Endothelial cell of umbilical vein (primary cell): ENCODE measurements at regions not wholly inside any gene's neighbourhood (a gene's known extent, or its start where the extent isn't known, plus 50 kb on each side); places are given as distances from the start of the nearest gene placed in this dataset.
"Not testable (repeated sequence)": the region's sequence is repeated elsewhere in the genome, so short reads cannot be mapped to it uniquely, and the experiment has no call there.

ENCODE experiments used
- EZH2 ChIP-seq: IDR thresholded peaks from 2 replicates; pipeline ENCODE4 v1.6.1; 2012; ENCODE audit warnings: borderline replicate concordance, low read depth, mild to moderate bottlenecking, moderate library complexity, low read length, inconsistent platforms; ENCODE audit not compliant: severe bottlenecking
- MAX ChIP-seq: IDR thresholded peaks from 2 replicates; pipeline ENCODE4 v1.6.1; 2011; ENCODE audit not compliant: insufficient read depth, insufficient read length
- MYC ChIP-seq: IDR thresholded peaks from one replicate; pipeline ENCODE4 v1.6.1; 2011; ENCODE audit warnings: mild to moderate bottlenecking, low read depth, low read length
- POLR2A ChIP-seq: IDR thresholded peaks from 2 replicates; pipeline ENCODE4 v1.6.1; 2012; ENCODE audit warnings: low read depth, mild to moderate bottlenecking, control low read depth, low read length
- POLR2AphosphoS5 ChIP-seq: IDR thresholded peaks from 2 replicates; pipeline ENCODE4 v1.6.1; 2012; ENCODE audit warnings: low read depth, mild to moderate bottlenecking, control low read depth, low read length, moderate library complexity; ENCODE audit not compliant: insufficient read depth
- TF ChIP-seq, protein P1 (sequence below), 2 donors: IDR thresholded peaks; 1 replicate in 1 of 2; 2 replicates in 1 of 2; pipeline ENCODE4 v1.5.1; 2011; ENCODE audit warnings: low read length in 2 of 2, mild to moderate bottlenecking in 2 of 2, moderate library complexity in 2 of 2, control low read depth in 1 of 2, inconsistent platforms in 1 of 2, low read depth in 1 of 2; ENCODE audit not compliant: insufficient read depth in 1 of 2; ENCODE audit errors: extremely low read depth in 1 of 2

DNA sequence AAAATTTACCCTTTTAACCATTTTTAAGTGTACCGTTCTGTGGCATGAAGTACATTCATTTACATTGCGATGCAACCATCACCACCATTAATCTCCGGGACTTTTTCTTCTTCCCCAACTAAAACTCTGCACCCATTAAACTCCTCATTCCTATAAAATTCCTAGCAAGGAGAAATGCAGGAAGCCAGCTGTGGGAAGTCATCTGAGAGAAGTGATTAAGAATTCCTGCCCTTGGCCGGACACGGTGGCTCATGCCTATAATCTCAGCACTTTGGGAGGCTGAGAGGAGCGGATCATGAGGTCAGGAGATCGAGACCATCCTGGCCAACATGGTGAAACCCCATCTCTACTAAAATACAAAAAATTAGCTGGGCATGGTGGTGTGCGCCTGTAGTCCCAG lies 121.9 kb upstream of the RBPJ start:
- TF ChIP-seq, protein P1, sequence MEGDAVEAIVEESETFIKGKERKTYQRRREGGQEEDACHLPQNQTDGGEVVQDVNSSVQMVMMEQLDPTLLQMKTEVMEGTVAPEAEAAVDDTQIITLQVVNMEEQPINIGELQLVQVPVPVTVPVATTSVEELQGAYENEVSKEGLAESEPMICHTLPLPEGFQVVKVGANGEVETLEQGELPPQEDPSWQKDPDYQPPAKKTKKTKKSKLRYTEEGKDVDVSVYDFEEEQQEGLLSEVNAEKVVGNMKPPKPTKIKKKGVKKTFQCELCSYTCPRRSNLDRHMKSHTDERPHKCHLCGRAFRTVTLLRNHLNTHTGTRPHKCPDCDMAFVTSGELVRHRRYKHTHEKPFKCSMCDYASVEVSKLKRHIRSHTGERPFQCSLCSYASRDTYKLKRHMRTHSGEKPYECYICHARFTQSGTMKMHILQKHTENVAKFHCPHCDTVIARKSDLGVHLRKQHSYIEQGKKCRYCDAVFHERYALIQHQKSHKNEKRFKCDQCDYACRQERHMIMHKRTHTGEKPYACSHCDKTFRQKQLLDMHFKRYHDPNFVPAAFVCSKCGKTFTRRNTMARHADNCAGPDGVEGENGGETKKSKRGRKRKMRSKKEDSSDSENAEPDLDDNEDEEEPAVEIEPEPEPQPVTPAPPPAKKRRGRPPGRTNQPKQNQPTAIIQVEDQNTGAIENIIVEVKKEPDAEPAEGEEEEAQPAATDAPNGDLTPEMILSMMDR (IDR thresholded peaks at IDR 0.05; ENCODE audit: extremely low read depth in 1 of 2, insufficient read depth in 1 of 2, low read depth in 1 of 2, low read length in 2 of 2): not testable (repeated sequence)
- not testable (repeated sequence) for TF ChIP-seq POLR2A, MYC, POLR2AphosphoS5, MAX, EZH2
